Colonic mucosa (tissue), 4 donors: ENCODE measurements at regions not wholly inside any gene's neighbourhood (a gene's known extent, or its start where the extent isn't known, plus 50 kb on each side); places are given as distances from the start of the nearest gene placed in this dataset.

Source experiments
- DNase-seq: peaks from one replicate; pipeline ENCODE4 v3.0.0-alpha.2; 2020
- H3K27ac ChIP-seq: fragments of 200-600 bp; one replicate; pipeline ENCODE4 v1.8.0; 2021
- H3K27me3 ChIP-seq: fragments of 200-600 bp; one replicate; pipeline ENCODE4 v1.8.0; 2021
- H3K36me3 ChIP-seq: fragments of 200-600 bp; one replicate; pipeline ENCODE4 v1.8.0; 2021
- H3K4me1 ChIP-seq: fragments of 200-600 bp; one replicate; pipeline ENCODE4 v1.8.0; 2021; ENCODE audit warnings: mild to moderate bottlenecking
- H3K4me3 ChIP-seq: fragments of 200-600 bp; one replicate; pipeline ENCODE4 v1.8.0; 2021
- H3K9ac ChIP-seq, 2 donors: one replicate each; pipeline ENCODE4 v1.7.0; 2013; ENCODE audit warnings: control low read depth in 2 of 2, low read depth in 2 of 2, low read length in 2 of 2
- H3K9me3 ChIP-seq: fragments of 200-600 bp; one replicate; pipeline ENCODE4 v1.8.0; 2021
- CTCF ChIP-seq: fragments of 200-600 bp; IDR thresholded peaks from one replicate; pipeline ENCODE4 v1.8.0; 2022; ENCODE audit warnings: antibody characterized with exemption, mild to moderate bottlenecking
- intact Hi-C: fragments of 100-400 bp; cut with DNase I; formaldehyde crosslinking; loops from one replicate; pipeline ENCODE4 v1.14.1; 2022
- donor health status: healthy.
- donor health status: DM: no; HTN: no; CAD: no.
- donor health status: DM: no; HTN: no; CAD: no.

GRCh38 chr5:7976411-7977190 lies 107.7 kb downstream of the MTRR start:
- TF ChIP-seq CTCF, result no peak
- Histone ChIP-seq H3K4me3 (no peak overlapping the region), H3K36me3 (no peaks in the 10 kb centered on the region), H3K9me3 (no peaks in the 10 kb centered on the region), H3K9ac (no peak overlapping the region), H3K27ac (no peak overlapping the region), H3K27me3 (no peaks in the 10 kb centered on the region), H3K4me1 (no peaks in the 10 kb centered on the region)
- intact Hi-C loops, result no loop called here
- DNase-seq, result no peak

GRCh38 chr5:7978114-7978513 lies 109.2 kb downstream of the MTRR start:
- no peak for TF ChIP-seq CTCF
- no peaks in the 10 kb centered on the region for H3K4me1 ChIP-seq

GRCh38 chr5:7978991-7979390 lies 110.0 kb downstream of the MTRR start:
- no peaks in the 10 kb centered on the region for H3K36me3 ChIP-seq
- H3K4me1 ChIP-seq, result no peaks in the 10 kb centered on the region
- no peaks in the 10 kb centered on the region for H3K27me3 ChIP-seq
- intact Hi-C loops, result no loop called here
- no peak overlapping the region for H3K27ac ChIP-seq
- no peak overlapping the region for H3K4me3 ChIP-seq
- H3K9me3 ChIP-seq, result no peaks in the 10 kb centered on the region
- no peak for TF ChIP-seq CTCF
- H3K9ac ChIP-seq, result no peak overlapping the region
- DNase-seq, result no peak

More at GRCh38 chr5:7978114-7978513, 109.2 kb downstream of the MTRR start:
- DNase-seq, result no peak
- no peak overlapping the region for H3K9ac ChIP-seq
- H3K27ac ChIP-seq, result no peak overlapping the region
- no peaks in the 10 kb centered on the region for H3K36me3 ChIP-seq
- intact Hi-C loops, result no loop called here
- H3K4me3 ChIP-seq, result no peak overlapping the region
- H3K9me3 ChIP-seq, result no peaks in the 10 kb centered on the region
- H3K27me3 ChIP-seq, result no peaks in the 10 kb centered on the region

GRCh38 chr5:7980881-7981280 lies 111.9 kb downstream of the MTRR start:
- H3K36me3 ChIP-seq, result no peaks in the 10 kb centered on the region
- no peak overlapping the region for H3K4me3 ChIP-seq
- no peak overlapping the region for H3K9ac ChIP-seq
- no peaks in the 10 kb centered on the region for H3K27me3 ChIP-seq
- intact Hi-C loops, result no loop called here
- no peak for TF ChIP-seq CTCF
- no peaks in the 10 kb centered on the region for H3K4me1 ChIP-seq
- no peak overlapping the region for H3K27ac ChIP-seq
- DNase-seq, result no peak
- no peaks in the 10 kb centered on the region for H3K9me3 ChIP-seq

- Histone ChIP-seq H3K27ac (no peak overlapping the region), H3K9me3 (no peaks in the 10 kb centered on the region), H3K4me3 (no peak overlapping the region), H3K9ac (no peak overlapping the region), H3K27me3 (no peaks in the 10 kb centered on the region), H3K36me3 (no peaks in the 10 kb centered on the region), H3K4me1 (no peaks in the 10 kb centered on the region)
- no peak for DNase-seq
- no peak for TF ChIP-seq CTCF
- intact Hi-C loops, result no loop called here
Observed at GRCh38 chr5:7983433-7983832, 114.5 kb downstream of the MTRR start.
